SK-N-SH (cell line): ENCODE measurements at regions not wholly inside any gene's neighbourhood (a gene's known extent, or its start where the extent isn't known, plus 50 kb on each side); places are given as distances from the start of the nearest gene placed in this dataset.
"Not testable (repeated sequence)": the region's sequence is repeated elsewhere in the genome, so short reads cannot be mapped to it uniquely, and the experiment has no call there.

Source experiments
- POLR2AphosphoS5 ChIP-seq: IDR thresholded peaks from 2 replicates; pipeline ENCODE4 v1.6.1; 2012; ENCODE audit warnings: low read depth, low read length
- TF ChIP-seq, protein P1 (sequence below): fragments of 200-600 bp; sonication (generic); IDR thresholded peaks from 2 replicates; pipeline ENCODE4 v1.6.1; 2017; ENCODE audit warnings: antibody characterized with exemption, mild to moderate bottlenecking, moderate library complexity

DNA sequence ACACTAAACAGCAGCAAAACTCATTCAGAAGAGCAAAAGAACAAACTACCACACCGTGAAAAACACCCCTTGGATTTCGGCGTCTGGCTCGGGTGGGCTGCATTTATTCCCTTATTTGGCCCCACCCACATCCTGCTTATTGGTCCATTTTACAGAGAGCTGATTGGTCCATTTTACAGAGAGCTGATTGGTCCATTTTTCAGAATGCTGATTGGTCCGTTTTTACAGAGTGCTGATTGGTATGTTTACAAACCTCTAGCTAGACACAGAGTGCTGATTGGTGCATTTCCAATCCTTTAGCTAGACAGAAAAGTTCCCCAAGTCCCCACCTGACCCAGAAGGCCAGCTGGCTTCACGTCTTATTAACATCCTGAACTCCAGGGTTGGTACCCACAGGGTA, 286.6 kb upstream of the ASIC2 start:
- TF ChIP-seq, protein P1, sequence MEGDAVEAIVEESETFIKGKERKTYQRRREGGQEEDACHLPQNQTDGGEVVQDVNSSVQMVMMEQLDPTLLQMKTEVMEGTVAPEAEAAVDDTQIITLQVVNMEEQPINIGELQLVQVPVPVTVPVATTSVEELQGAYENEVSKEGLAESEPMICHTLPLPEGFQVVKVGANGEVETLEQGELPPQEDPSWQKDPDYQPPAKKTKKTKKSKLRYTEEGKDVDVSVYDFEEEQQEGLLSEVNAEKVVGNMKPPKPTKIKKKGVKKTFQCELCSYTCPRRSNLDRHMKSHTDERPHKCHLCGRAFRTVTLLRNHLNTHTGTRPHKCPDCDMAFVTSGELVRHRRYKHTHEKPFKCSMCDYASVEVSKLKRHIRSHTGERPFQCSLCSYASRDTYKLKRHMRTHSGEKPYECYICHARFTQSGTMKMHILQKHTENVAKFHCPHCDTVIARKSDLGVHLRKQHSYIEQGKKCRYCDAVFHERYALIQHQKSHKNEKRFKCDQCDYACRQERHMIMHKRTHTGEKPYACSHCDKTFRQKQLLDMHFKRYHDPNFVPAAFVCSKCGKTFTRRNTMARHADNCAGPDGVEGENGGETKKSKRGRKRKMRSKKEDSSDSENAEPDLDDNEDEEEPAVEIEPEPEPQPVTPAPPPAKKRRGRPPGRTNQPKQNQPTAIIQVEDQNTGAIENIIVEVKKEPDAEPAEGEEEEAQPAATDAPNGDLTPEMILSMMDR, result not testable (repeated sequence)
- TF ChIP-seq POLR2AphosphoS5, result not testable (repeated sequence)
